ENCODE measurements at regions not wholly inside any gene's neighbourhood (a gene's known extent, or its start where the extent isn't known, plus 50 kb on each side); places are given as distances from the start of the nearest gene placed in this dataset.

DNA sequence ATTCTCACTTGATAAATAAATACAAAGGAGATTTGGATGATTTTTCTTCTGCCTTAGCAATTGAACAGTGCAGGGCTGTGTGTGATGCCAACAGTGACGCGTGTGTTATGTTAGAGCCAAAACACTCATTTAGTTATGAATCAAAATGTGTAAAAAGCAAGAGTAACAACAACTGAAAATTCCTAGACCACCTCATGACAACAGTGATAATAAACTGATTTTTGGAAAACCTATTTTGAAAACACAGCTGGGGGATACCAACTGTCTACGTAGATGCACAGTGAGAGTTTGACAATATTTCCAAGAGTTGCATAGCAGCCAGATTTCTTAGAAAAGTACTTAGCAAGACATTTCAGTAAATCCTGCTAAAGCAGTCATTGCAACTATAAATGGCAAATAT lies 323.9 kb downstream of the GALR1 start:
- no peak for ATAC-seq (replicated peaks)
- no peaks in the 10 kb centered on the region for H3K36me3 Mint-ChIP-seq (ENCODE audit: low read depth)
- H3K9me3 Mint-ChIP-seq, result no peaks in the 10 kb centered on the region
- no peaks in the 10 kb centered on the region for H3K4me1 Mint-ChIP-seq
- peaks cover 32% of the 10 kb centered on the region for H3K27me3 Mint-ChIP-seq
- H3K27ac Mint-ChIP-seq, result no peak overlapping the region
- H3K4me3 Mint-ChIP-seq, result no peak overlapping the region

DNA sequence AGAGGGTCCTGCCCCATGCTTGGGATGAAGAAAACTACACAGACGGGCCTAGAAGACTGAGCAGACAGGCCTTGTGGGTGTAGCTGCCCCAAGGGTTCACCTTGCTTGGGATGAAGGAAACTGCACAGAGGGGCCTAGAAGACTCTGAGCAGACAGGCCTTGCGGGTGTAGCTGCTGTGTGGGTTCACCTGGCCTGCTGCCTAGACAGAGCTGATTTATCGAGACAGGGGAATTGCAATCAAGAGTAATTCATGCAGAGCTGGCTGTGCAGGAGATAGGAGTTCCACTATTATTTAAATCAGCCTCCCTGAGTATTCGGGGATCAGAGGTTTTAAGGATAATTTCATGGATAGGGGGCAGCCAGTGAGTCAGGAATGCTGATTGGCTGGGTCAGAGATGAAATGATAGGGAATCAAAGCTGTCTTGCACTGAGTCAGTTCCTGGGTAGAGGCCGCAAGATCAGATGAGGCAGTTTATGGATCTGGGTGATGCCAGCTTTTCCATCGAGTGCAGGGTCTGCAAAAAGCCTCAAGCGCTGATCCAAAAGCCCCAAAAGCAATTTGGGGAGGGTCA lies 341.4 kb downstream of the GALR1 start:
- H3K4me3 Mint-ChIP-seq, result no peak overlapping the region
- peaks cover 6% of the 10 kb centered on the region for H3K27me3 Mint-ChIP-seq
- H3K9me3 Mint-ChIP-seq, result no peaks in the 10 kb centered on the region
- ATAC-seq (replicated peaks), result no peak
- no peaks in the 10 kb centered on the region for H3K36me3 Mint-ChIP-seq (ENCODE audit: low read depth)
- no peaks in the 10 kb centered on the region for H3K4me1 Mint-ChIP-seq
- no peak overlapping the region for H3K27ac Mint-ChIP-seq

DNA sequence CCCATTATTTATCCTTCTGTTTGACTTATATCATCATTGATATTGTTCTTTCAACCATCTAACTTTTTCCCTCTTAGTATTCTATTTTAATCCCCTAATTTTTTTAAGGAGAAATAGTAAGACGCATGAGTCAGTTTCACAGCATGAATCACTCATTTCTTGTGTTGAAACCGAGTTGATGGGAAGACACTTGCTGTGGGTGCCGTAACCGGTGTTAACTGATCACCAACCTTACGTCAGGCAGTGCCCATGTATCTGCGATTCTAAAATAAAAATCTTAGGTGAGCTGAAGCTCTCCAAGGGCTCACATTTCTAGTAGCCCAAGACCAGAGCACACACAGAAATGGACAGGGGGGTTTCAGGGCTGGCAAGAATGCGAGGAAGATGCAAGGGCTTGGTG lies 348.1 kb downstream of the GALR1 start:
- ATAC-seq (replicated peaks), result no peak
- Mint-ChIP-seq H3K4me1 (no peaks in the 10 kb centered on the region), H3K9me3 (no peaks in the 10 kb centered on the region), H3K27me3 (peaks cover 3% of the 10 kb centered on the region), H3K36me3 (ENCODE audit: low read depth) (no peaks in the 10 kb centered on the region), H3K4me3 (no peak overlapping the region), H3K27ac (no peak overlapping the region)

DNA sequence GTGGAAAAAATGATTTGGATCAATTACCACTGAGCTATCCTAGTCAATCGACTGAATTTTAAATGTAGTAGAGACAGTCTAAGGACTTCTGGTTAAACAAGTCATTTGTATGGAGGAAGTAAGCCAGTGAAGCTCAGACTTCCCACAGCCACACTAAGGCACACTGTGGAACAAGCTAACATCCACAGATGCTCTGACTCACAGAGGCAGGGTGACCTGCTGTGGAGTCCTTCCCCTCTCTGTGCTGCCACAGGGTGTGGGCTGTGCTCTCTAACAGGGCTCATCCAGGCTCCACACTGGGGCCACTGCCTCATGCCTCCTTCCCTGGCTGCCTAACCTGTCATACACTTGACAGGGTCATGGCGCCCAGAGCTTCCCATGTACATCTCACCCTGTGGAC lies 351.0 kb downstream of the GALR1 start:
- ATAC-seq (replicated peaks), result no peak
- H3K36me3 Mint-ChIP-seq (ENCODE audit: low read depth), result no peaks in the 10 kb centered on the region
- no peaks in the 10 kb centered on the region for H3K9me3 Mint-ChIP-seq
- peaks cover 3% of the 10 kb centered on the region for H3K27me3 Mint-ChIP-seq
- no peak overlapping the region for H3K4me3 Mint-ChIP-seq
- H3K4me1 Mint-ChIP-seq, result no peaks in the 10 kb centered on the region
- H3K27ac Mint-ChIP-seq, result no peak overlapping the region

DNA sequence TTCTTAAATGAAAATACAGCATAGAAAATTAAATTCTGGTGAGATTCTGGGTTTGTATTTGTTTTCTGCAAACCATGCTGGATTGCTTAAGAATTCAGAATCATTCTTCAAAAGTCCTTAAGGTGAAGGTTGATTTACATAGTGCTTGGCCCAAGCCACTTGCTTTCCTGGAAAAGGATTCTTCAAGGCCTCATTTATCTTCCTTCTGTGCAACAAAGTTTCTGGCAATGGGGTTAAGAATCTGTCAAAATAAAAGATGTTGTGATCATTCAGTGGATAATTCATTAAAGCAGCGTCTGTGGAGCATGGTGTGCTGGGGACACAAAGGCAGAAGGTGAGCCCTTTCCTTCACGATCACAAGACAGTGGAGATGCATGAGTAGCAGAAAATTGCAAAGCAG lies 351.9 kb downstream of the GALR1 start:
- Mint-ChIP-seq H3K4me1 (no peaks in the 10 kb centered on the region), H3K27me3 (peaks cover 7% of the 10 kb centered on the region), H3K4me3 (no peak overlapping the region), H3K27ac (no peak overlapping the region), H3K36me3 (ENCODE audit: low read depth) (no peaks in the 10 kb centered on the region), H3K9me3 (no peaks in the 10 kb centered on the region)
- ATAC-seq (replicated peaks), result no peak

DNA sequence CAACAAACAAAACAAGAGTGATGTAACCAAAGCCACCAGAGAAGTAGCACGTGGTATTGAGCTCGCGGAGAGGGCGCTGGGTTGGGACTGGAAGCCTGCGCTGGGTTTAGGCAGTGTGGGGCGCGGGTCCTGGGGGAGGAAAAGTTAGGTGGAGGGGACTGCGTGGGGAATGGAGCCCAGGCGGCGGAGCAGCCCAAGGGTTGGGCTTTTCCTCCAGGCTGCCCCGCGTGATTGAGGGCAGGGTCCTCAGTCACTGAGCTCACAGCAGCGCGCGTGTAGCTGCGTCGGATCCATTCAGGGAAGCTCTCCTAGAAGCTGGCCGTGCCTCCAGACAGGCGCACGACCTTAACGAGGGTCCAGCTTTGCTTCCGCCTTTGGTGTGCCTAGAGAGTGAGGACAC lies 357.4 kb downstream of the GALR1 start:
- Mint-ChIP-seq H3K4me1 (no peaks in the 10 kb centered on the region), H3K9me3 (no peaks in the 10 kb centered on the region), H3K36me3 (ENCODE audit: low read depth) (no peaks in the 10 kb centered on the region), H3K27ac (no peak overlapping the region), H3K4me3 (no peak overlapping the region), H3K27me3 (peaks cover 11% of the 10 kb centered on the region)
- ATAC-seq (replicated peaks), result no peak

DNA sequence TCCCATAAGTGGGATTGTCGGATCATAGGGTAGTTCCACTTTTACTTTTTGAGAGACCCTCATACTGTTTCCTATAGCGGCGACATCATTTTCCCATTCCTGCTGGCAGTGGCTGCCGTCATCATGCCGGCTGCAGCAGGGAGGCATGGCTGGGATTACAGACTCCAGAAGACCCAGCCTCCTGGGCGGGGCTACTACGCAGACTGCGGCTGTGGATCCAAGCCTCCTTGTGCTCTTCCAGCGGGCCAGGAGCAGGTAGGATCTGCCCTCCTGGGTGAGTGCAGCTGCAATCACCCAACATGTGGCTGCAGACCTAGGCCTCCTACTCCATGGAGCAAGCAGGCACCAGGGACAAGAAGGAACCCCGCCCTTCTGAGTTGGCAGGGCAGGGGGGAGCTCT lies 359.2 kb downstream of the GALR1 start:
- Mint-ChIP-seq H3K27ac (no peak overlapping the region), H3K9me3 (no peaks in the 10 kb centered on the region), H3K4me1 (no peaks in the 10 kb centered on the region), H3K27me3 (peaks cover 14% of the 10 kb centered on the region), H3K4me3 (no peak overlapping the region), H3K36me3 (ENCODE audit: low read depth) (no peaks in the 10 kb centered on the region)
- no peak for ATAC-seq (replicated peaks)

DNA sequence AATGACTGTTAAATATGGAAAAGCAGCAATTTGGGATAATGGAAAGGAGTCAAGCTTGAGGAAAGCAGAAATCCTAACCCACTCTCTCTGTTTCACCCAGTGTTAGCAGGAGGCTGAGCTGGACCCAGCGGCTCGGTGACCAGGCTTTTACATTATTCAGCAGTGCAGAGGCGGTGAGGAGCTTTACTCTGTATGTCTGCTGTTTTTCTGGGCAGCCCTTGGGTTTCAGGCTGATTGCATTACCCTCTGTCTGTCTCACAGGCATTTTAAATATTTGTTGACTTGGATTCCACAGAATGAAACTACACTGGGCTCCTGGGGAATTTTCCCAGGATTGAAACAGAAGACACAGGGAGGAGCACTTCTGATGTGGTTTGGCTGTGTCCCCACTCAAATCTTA lies 368.0 kb downstream of the GALR1 start:
- Mint-ChIP-seq H3K27me3 (peaks cover 17% of the 10 kb centered on the region), H3K4me3 (no peak overlapping the region), H3K36me3 (ENCODE audit: low read depth) (no peaks in the 10 kb centered on the region), H3K4me1 (no peaks in the 10 kb centered on the region), H3K27ac (no peak overlapping the region), H3K9me3 (no peaks in the 10 kb centered on the region)
- no peak for ATAC-seq (replicated peaks)

DNA sequence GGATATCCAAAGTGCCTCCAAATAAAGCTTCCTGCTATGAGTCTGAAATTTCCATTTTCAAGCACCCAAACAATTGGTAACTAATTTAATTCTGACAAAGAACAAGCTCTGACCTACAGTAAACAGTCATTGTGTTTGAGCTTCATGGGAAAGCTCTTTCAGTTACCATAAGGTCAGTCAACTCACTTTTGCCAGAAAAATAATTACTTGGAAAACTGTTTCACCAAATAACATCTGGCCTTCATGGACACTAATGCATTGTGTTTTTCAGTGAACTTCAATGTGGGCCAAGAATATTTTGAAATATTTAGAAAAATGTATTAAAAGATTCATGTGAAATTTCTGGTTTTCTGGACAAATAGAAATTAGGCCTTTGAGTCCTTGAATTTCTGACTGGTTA lies 369.9 kb downstream of the GALR1 start:
- Mint-ChIP-seq H3K9me3 (no peaks in the 10 kb centered on the region), H3K27me3 (peaks cover 11% of the 10 kb centered on the region), H3K36me3 (ENCODE audit: low read depth) (no peaks in the 10 kb centered on the region), H3K27ac (no peak overlapping the region), H3K4me1 (no peaks in the 10 kb centered on the region), H3K4me3 (no peak overlapping the region)
- no peak for ATAC-seq (replicated peaks)

DNA sequence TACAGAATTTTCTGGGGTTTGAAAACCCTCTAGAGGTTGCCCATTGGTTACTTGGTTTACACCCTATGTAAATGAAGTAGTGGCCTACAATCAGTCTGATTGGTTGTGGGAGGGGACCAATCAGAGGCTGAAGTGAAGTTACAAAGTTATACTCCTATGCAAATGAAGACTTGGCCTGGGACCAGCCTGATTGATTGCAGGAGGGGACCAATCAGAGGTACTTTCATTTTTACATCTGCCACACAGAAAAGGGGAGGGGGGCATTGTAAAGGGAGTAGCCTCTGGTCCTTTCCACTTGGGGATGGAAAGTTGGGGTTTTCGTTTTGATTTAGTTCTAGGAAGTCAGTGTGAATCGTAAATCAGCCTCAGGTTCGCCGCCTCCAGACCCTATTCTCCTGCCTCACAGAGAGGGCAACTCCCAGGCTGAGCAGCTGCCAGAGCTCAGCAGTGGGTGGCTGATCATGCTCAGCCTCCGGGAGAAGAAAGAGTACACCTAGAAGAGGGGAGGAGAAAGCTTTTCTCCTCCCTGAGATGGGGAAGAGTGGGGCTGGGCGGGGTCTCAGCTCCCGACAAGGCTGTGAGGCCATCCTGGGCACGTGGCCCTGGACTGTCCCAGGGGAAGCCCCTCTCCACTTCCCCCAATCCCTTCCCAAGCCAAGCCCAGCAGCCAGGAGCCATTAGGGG lies 372.5 kb downstream of the GALR1 start:
- ATAC-seq (replicated peaks), result peak; percentile 87
- H3K27ac Mint-ChIP-seq, result peak overlapping the region; percentile 64
- peak overlapping the region; percentile 63 for H3K4me3 Mint-ChIP-seq

DNA sequence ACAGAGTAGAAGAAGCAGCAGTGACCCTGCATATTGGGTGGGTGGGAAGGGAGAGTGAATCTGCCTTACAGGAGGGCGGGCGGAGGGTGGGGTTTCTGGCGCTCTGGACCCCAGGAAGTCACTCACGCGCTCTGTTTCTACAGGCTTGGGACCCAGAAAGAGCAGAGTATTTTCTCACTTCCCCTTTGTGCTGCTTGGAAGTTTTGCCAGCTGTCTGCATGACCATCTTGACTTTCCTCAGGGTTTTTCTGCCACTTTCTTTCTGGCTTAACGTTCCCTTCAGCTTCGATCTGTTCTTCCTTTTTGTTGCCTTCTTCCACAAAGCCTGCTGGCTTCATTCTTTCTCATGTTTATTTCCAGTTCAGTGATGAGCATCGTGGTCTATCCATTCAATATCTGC lies 383.1 kb downstream of the GALR1 start:
- H3K27ac Mint-ChIP-seq, result no peak overlapping the region
- peaks cover 41% of the 10 kb centered on the region for H3K27me3 Mint-ChIP-seq
- no peaks in the 10 kb centered on the region for H3K36me3 Mint-ChIP-seq (ENCODE audit: low read depth)
- no peak overlapping the region for H3K4me3 Mint-ChIP-seq
- no peaks in the 10 kb centered on the region for H3K4me1 Mint-ChIP-seq
- ATAC-seq (replicated peaks), result no peak
- peaks cover 10% of the 10 kb centered on the region for H3K9me3 Mint-ChIP-seq

More for the DNA sequence above, 372.5 kb downstream of the GALR1 start:
- Mint-ChIP-seq H3K27me3 (peaks cover 8% of the 10 kb centered on the region), H3K4me1 (no peaks in the 10 kb centered on the region), H3K36me3 (ENCODE audit: low read depth) (no peaks in the 10 kb centered on the region), H3K9me3 (no peaks in the 10 kb centered on the region)

DNA sequence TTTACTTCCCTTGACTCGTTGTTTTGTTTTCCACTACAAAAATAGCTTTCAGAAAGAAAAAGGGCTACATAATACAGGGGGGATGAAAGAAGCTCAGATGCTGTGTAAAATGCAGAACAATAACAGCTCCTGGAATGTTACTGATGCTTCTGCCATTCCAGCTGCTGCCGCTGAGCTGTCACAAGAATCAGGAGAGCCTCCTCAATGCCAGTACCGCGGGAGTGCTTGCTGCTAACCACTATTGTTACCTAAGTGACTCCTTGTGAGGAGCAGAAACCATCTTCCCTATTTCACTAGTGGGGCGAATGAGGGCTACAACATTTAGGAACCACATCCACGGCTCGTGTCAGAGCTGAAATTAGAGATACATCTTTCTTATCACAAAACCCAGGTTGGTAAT lies 384.8 kb downstream of the GALR1 start:
- Mint-ChIP-seq H3K27ac (no peak overlapping the region), H3K36me3 (ENCODE audit: low read depth) (no peaks in the 10 kb centered on the region), H3K4me1 (no peaks in the 10 kb centered on the region), H3K27me3 (peaks cover 51% of the 10 kb centered on the region), H3K9me3 (peaks cover 10% of the 10 kb centered on the region), H3K4me3 (no peak overlapping the region)
- no peak for ATAC-seq (replicated peaks)

DNA sequence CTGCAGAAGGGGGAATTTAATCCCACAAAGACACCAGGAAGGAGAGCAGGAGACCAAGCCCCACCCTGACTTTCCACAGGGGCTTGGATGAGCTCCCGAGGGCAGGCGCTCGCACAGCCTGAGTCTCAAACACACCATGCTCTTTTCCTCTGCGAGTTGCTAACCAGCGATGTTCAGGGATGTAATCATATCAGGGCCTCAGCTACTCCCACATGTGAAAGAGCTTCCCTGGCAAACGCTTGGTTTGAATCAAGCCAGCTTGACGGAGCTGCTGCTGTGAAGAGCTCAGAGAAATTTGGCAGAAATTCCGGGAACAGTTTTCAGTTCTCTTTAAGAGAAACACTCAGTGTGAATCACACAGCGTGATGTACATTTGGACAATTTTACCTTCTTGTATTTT lies 385.8 kb downstream of the GALR1 start:
- H3K27ac Mint-ChIP-seq, result no peak overlapping the region
- no peak overlapping the region for H3K4me3 Mint-ChIP-seq
- H3K27me3 Mint-ChIP-seq, result peaks cover 57% of the 10 kb centered on the region
- H3K4me1 Mint-ChIP-seq, result no peaks in the 10 kb centered on the region
- ATAC-seq (replicated peaks), result no peak
- H3K9me3 Mint-ChIP-seq, result peaks cover 13% of the 10 kb centered on the region
- H3K36me3 Mint-ChIP-seq (ENCODE audit: low read depth), result no peaks in the 10 kb centered on the region

DNA sequence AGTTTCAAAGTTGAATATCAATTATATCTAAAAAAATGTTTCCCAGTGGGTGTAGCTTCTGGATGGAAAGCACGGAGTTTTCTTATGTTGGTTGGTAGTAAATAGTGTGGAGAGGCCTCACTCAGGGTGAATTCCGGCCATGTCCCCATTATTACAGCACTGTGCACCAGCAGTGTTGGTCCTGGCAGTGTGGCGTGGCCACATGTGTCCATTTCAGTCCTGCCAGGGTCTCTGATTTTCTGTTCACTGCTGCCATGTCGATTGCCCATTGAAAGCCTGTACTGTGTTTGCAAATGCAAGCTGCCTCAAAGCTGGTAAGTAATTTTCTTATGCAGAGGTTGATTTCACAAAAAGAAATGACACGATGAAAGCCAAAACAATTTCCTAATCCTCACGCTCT lies 386.2 kb downstream of the GALR1 start:
- no peak for ATAC-seq (replicated peaks)
- Mint-ChIP-seq H3K36me3 (ENCODE audit: low read depth) (no peaks in the 10 kb centered on the region), H3K9me3 (peaks cover 13% of the 10 kb centered on the region), H3K27me3 (peaks cover 58% of the 10 kb centered on the region), H3K4me3 (no peak overlapping the region), H3K4me1 (no peaks in the 10 kb centered on the region), H3K27ac (no peak overlapping the region)

DNA sequence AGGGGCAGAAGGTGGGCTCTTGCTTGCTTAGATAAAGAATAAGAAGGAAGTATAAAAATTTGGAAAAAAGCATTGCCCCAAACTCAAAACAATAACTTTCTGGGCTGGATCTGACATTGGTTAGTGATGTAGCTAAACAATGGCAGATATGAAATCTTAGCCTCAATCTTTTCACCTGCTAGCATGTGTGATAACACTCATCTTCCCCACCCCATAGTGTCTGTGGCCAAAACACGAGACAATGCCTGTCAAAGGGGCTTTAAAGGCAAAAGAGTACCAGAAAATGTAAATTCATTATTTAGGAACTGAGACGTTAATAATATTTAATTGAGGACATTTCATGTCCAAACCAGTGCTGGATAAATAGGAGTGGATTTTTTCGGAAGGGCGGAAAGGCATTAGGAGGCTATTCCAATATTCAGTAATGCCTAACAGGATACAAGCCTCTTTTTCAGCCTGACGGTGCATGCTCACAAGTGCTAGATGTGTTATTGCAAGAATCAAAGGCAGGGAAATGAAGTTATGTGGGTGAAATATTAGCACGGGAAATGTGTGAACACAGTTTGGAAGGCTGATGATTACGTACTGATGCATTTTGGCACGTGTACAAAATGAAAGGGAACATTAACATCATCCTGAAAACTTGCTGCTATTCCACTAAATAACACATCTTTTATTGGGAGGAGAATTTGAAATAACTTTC lies 395.7 kb downstream of the GALR1 start:
- Mint-ChIP-seq H3K9me3 (no peaks in the 10 kb centered on the region), H3K4me1 (no peaks in the 10 kb centered on the region), H3K27ac (no peak overlapping the region), H3K4me3 (no peak overlapping the region), H3K36me3 (ENCODE audit: low read depth) (no peaks in the 10 kb centered on the region), H3K27me3 (peaks cover 9% of the 10 kb centered on the region)
- ATAC-seq (replicated peaks), result no peak

Data from activated T-helper 17 cell treated with anti-CD3 and anti-CD28 coated beads, Interleukin-2, amount 50 U/mL, for 72 hours (primary cell).